HG02884 (cell line): ENCODE measurements at regions not wholly inside any gene's neighbourhood (a gene's known extent, or its start where the extent isn't known, plus 50 kb on each side); places are given as distances from the start of the nearest gene placed in this dataset.
"Not testable (repeated sequence)": the region's sequence is repeated elsewhere in the genome, so short reads cannot be mapped to it uniquely, and the experiment has no call there.

Experiments
- ATAC-seq: cut with Tn5 transposase; IDR thresholded peaks from one replicate; pipeline ENCODE4 v1.9.1; 2021; ENCODE audit warnings: mild to moderate bottlenecking, moderate library complexity; ENCODE audit not compliant: unreplicated experiment

DNA sequence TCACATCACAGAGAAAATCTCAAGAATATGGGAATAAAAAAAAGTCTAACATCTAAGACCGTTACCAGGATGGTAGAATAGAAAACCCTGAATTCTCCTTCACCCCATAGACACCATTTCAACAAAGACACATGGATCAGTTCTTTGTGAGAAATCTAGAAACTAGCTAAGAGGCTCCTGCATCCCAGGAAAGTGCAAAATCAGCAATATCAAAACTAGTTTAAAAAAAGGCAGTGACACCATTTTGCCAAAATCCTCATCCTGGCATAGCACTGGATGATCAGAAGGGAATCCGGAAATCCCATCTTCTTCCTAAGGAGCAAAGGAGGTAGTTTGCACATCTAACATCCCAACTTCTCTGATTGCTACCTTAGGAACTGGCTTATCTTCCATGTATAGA lies 88.9 kb upstream of the MAGEE2 start:
- no peak for ATAC-seq

DNA sequence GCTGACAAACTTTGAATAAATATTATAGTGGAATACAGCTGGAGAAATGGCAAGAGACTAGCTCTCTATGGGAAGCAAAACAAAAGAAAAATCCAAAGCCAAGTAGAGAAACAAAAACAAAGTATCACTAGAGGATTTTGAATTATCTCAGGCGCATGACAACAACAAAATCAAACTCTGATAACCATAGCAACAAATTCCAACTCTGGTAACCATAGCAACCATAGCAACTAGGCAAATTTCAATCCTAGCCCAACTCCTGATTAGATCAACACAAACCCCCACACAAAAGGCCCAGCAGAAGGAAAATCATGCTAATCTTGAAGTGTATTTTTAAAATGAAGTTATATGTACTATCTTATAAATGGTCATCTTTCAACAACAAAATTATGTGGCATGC lies 98.4 kb upstream of the MAGEE2 start:
- no peak for ATAC-seq

DNA sequence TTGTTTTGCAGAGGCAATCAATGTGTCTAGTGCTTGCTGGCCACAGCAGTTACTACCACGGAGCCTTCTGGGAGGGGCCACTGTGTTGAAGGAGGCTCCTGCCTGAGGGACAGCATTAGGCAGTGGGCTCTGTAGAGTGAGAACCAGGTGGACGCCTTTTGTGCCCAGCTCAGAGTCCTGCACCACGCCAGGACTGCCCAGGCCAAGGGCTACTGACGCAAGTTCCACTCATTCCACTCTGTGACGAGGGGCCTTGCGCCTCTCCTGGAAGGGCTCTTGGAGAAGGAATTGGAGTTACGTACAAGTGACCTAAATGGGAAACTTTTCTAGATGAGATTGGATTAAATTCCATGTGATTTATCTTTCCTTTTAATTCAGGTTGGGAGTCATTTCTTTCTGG lies 102.8 kb upstream of the MAGEE2 start:
- no peak for ATAC-seq

DNA sequence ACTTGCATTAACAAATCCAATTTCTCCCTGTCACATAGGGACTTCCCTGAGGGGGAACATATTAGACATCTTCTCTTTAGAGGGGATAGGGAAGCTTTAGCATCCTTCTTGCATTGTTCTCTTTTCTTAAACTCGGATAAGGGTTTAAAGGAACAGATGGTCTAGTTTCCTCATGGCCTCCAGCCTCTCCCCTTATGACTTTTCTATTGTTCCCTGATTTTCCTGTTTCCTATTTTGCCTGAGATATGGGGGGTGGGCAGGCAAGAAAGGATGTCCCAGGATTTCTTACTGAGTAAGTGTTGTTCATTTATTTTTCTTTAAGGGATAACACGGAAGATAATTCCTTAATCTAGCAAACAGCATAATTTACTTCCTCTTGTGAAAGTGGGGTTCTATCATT lies 107.7 kb upstream of the MAGEE2 start:
- ATAC-seq: no peak

DNA sequence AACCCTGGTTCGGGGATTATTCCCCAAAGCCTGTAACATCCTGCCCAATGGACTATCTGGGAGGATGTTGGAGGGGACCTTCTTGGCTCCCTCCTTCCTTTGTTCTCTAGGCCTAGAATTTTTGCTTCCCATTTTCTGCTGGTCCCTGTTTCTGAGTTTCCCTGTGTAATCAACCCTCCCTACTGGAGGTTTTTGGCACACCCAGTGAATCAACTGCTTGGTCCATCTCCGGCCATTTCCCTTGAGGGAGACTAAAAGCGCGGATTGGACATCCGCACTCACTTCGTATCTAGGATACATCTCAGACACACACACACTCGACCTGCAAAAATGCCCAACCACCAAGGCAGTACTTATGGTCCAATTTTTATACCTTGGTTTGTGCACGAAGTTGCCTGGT lies 108.2 kb upstream of the MAGEE2 start:
- no peak for ATAC-seq

DNA sequence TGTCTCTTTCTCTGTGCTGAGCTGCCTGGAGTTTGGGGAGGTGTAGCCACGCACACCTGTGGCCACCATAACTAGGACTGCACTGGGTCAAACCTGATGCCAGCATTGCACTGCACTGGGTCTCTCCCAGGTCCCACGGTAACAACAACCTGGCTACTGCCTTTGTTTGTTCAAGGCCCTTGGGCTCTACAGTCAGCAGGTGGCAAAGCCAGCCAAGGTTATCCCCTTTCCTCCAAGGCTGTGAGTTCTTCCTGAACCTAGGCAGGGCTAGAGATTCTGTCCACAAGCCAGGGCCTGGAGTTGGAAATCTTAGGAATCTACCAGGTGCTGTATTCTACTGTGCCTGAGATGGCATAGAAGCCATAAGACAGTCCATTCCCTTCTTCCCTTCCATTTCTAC lies 126.7 kb upstream of the MAGEE2 start:
- no peak for ATAC-seq

DNA sequence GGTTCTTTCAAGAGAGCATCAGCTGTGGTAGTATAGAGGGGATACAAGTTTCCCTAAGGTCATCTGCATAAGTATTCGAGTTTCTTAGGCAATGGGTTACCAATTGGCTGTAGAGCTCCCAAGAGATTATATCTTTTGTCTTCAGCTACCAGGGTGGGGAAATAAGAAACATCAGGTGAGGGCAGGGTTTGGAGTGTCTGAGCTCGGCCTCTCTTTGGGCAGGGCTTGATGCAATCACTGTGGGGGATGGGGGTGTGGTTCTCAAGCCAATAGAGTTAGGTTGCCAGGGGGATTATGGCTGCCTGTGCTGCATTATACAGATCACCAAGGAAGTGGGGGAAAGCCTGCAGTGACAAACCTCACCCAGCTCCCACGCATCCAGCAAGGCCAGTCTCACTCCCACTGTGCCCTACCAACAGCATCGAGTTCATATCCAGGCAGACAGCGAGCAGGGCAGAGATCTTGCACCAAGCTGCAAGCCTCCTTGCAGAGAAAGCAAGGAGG lies 172.1 kb upstream of the MAGEE2 start:
- no peak for ATAC-seq

DNA sequence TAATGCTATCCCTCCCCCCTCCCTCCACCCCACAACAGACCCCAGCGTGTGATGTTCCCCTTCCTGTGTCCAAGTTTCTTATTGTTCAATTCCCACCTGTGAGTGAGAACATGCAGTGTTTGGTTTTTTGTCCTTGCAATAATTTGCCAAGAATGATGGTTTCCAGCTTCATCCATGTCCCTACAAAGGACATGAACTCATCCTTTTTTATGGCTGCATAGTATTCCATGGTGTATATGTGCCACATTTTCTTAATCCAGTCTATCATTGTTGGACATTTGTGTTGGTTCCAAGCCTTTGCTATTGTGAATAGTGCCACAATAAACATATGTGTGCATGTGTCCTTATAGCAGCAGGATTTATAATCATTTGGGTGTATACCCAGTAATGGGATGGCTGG lies 176.3 kb upstream of the MAGEE2 start:
- ATAC-seq: not testable (repeated sequence)

DNA sequence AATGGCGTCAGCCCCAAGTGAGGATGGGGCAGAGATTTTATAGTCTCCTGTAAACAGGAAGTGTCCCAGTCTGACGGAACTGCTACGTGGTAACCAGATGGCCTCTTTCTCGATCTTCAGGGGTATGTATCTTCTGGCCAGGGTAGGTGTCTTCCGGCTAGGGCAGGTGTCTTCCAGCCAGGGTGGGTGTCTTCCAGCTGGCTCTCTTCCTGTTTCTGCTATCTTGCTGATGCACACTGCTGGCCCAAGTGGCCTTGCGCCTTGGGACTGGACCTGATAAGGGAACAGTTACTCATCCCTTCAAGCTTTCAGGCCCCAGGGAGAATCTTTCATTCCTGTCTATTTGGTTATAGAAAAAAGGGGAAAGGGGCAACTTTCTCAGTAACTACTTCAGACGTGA lies 178.7 kb upstream of the MAGEE2 start:
- ATAC-seq: no peak

DNA sequence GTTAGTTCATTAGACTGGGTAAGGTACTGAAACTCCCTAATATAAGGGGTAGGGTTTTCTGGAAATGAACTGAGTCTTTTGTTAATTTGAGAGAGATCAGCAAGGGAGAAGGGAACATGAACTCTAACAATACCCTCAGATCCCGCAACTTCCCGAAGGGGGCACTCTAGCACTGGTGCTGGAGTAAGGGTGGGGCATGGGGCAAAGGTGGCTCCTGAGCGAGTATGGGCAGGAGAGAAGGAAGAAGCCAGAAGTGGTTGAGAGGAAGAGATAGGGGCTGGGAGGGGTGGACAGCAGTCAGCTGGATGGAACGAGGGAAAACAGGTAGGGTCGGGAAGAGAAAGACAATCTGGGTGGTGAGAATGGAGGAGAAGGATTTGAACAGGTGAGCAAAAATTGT lies 183.2 kb upstream of the MAGEE2 start:
- no peak for ATAC-seq

DNA sequence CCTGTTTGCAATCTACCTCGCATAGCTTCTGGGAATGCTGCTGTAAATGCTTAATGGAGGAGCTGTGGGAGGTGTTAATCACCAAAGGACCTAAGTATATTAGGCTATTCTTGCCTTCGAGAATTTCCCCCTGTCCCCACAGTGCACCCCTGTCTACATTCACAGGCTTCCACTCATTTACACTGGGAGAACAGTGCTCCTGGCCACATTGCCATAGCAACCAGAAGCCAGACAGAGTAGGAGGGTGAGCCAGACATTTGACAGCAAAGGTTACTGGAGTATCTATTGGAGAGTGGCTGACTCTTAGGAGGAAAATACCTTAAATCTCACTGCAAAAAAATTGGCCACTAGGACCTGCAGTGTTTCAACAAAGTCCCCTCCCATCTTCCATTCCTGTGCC lies 185.9 kb upstream of the PBDC1 start:
- no peak for ATAC-seq

DNA sequence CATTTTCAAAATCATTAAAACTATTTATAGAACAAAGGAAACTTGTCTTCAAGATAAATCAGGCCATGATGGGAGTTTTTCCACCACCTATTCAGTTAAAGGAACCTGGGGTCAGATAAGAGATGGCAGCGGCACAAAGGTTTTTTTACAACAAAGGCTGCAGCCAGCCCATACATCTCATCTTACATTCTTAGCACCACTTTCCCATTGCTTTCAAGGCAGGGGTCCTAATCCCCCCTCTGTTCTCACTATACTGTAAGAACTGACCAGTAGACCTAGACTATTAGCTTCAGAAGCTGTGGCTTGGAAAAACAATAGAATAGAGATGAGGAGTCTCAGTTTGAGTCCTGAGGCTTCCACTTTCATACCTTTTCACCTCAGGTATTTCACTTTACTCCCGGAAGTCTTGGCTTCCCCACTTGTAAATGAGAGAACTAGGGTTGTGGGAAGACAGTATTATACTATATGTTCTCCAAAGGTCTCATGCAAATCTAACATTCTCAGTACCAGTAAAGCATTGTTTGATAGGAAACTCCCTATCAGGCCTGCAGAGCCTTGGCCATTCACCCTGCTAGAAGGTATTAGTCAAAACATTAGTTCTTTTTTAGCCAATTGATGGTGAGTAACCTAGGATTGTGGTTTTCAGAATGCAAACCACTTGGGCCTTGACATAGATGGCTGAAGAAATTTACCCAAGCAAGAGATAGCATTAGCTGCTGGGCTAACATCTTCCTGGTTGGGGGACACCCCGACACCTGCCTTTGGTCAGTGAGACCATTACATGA lies 182.9 kb upstream of the PBDC1 start:
- ATAC-seq: peak; percentile 90

DNA sequence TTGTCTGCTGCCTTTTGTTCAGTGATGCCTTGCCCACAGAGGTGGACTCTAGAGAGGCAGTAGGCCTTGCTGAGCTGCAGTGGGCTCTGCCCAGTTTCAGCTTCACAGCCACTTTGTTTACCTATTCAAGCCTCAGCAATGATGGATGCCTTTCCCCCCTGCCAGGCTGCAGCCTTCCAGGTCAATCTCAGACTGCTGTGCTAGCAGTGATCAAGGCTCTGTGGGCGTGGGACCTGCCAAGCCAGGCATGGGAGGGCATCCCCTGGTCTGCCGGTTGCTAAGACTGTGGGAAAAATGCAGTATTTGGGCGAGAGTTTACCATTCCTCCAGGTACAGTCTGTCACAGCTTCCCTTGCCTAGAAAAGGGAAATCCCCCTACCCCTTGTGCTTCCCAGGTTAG lies 175.2 kb upstream of the PBDC1 start:
- no peak for ATAC-seq

DNA sequence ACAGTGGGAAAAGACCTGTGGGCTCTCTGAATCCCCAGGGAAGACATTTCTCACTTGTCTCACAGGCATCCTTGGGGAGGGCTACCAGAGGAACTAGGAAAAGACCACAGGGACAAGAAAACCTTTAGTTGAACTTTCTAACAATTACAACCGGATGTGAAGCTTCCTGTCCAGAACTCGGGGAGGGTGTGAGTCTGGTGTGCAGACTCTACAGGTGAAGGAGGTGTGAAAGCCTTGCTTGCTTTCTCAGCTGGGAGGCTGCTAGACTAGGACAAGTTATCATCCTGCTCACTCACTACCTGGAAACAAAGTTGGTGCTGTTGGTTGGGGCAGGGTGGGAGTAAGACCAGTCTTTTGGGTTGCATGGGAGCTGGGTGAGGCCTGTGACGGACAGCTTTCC lies 158.5 kb upstream of the PBDC1 start:
- no peak for ATAC-seq

DNA sequence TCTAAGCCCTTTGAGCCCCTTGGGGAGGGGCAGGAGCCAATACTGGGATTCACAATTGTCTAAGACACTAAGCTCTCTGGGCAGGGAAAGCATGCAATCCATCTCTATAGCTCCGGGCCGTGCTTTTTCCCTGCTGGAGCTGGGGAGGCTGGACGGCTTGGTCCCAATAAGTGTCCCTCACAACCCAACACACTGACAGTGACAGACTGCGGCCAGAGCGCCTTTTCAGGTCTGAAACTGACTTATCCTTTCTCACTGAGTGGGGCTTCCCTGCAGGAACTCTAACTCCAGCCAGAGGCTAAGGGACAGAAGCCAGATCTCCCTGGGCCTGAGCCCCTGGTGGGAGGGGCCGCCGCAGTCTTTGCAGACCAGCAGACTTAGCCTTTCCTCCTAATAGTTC lies 146.6 kb upstream of the PBDC1 start:
- ATAC-seq: no peak

DNA sequence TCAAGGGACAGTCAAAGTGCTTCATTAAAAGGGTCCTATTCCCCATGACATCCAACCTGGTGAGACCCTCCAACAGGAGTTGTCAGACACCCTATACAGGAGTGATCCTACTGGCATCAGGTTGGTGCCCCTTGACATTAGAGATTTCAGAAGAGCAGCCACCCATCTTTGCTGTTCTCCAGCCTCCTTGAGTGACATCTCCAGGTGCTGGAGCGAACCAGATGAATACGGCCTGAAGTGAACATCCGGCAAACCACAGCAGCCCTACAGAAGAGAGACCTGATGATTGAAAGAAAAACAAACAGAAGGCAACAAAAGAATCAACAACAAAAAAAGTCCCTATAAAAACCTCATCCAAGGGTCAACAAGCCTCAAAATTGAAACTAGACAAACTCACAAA lies 146.1 kb upstream of the PBDC1 start:
- ATAC-seq: no peak

DNA sequence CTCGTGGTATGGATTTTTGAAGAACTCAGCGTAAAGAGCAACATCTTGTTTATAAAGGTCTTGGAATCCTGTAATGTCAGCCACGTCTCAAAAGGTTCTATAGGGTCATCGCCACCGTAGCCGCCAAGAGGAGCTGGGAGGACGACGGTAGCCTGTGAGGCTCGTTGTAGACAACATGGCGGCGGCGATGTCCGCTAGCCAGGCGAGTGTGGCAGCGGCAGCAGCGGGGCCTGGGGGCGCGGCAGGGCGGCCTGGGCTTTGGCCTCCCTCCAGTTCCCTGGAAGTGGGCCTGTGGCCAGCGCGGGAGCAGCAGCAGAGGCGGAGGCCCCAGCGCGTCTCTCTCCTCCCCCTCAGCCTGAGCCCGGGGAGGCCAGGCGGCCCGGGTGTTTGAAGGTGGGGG lies 143.5 kb upstream of the PBDC1 start:
- ATAC-seq: no peak

DNA sequence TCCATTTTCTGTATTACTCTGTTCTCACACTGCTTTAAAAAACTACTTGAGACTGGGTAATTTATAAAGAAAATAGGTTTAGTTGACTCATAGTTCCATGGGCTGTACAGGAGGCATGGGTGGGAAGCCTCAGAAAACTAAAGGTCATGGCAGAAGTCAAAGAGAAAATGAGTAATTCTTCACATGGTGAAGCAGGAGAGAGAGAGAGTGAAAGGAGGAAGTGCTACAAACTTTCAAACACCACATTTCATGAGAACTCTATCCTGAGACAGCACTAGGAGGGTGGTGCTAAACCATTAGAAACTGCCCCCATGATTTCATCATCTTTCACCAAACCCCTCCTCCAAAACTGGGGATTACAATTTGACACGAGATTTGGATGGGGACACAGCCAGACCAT lies 108.0 kb upstream of the PBDC1 start:
- ATAC-seq: no peak

DNA sequence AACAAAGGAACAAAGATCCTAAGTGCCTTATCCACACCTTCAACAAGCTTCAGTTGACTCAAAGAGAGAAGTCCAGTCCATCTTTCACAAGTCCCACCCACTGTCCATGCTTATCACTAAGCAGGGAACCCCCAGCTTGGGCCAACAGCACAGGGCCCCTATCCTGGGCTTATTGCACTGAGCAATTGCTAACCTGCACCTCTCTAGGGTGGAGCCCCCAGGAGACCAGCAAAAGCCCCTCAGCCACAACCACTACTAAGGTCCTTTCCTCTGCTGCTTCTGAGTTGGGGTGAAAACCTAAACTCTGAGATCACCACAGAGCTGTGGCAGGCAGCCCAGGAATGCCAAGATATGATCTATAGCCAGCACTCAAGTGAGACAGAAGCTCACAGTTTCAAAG lies 96.7 kb upstream of the PBDC1 start:
- no peak for ATAC-seq

DNA sequence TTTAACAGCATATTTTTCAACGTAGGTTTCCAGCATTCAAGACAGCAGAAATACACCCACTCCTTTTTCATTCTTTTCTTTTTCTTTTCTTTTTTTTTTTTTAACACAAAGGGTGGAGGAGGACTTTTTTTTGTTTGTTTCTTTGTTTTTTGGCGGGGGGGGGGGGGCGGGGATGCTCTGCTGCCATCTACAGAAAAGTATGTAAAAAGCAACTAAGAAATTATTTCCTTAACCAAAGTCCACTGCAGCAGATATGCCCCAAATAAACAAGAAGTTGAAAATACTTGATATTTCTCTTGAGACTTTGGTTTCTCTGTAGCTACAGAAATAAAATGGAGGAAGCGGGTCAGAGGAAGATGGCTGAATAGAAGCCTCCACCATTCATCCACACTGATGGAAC lies 63.2 kb upstream of the PBDC1 start:
- ATAC-seq: no peak
